ENCODE measurements at regions not wholly inside any gene's neighbourhood (a gene's known extent, or its start where the extent isn't known, plus 50 kb on each side); places are given as distances from the start of the nearest gene placed in this dataset.

DNA sequence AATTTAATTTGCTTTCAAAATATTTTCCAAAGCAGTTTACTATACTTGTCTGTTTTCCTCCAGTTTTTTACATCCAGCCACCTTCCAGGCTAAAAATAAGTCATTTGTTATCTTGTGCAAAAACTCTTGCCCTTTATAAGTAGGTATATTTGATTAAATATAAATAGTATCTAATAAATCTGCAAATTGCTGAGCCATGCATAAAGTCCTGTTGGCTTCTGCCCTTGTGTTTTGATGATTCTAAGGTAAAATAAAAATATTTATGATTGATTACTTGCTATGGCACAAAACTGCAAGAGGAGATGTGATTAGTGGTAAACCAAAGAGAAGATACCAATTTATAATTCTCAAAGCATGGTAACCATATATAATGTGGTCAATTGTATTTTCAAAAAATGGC, 1026.7 kb downstream of the EPHA3 start:
- TF ChIP-seq, protein P1, sequence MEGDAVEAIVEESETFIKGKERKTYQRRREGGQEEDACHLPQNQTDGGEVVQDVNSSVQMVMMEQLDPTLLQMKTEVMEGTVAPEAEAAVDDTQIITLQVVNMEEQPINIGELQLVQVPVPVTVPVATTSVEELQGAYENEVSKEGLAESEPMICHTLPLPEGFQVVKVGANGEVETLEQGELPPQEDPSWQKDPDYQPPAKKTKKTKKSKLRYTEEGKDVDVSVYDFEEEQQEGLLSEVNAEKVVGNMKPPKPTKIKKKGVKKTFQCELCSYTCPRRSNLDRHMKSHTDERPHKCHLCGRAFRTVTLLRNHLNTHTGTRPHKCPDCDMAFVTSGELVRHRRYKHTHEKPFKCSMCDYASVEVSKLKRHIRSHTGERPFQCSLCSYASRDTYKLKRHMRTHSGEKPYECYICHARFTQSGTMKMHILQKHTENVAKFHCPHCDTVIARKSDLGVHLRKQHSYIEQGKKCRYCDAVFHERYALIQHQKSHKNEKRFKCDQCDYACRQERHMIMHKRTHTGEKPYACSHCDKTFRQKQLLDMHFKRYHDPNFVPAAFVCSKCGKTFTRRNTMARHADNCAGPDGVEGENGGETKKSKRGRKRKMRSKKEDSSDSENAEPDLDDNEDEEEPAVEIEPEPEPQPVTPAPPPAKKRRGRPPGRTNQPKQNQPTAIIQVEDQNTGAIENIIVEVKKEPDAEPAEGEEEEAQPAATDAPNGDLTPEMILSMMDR (IDR thresholded peaks at IDR 0.05): no peak
- H3K79me2 ChIP-seq: no peaks in the 10 kb centered on the region
- H3K4me1 ChIP-seq: no peaks in the 10 kb centered on the region
- H3K36me3 ChIP-seq (ENCODE audit: control insufficient read depth, insufficient read depth, low read length): no peaks in the 10 kb centered on the region
- no peaks in the 10 kb centered on the region for H3K9me3 ChIP-seq (ENCODE audit: control insufficient read depth, low read length)
- H3K27ac ChIP-seq: no peak overlapping the region
- H3K4me2 ChIP-seq (ENCODE audit: low read length): no peak overlapping the region
- no peaks in the 10 kb centered on the region for H3K27me3 ChIP-seq (ENCODE audit: control insufficient read depth, insufficient read depth, low read length)
- H3K4me3 ChIP-seq (ENCODE audit: low read depth, low read length): no peak overlapping the region
- no peak overlapping the region for H2AFZ ChIP-seq
- no peak overlapping the region for H3K9ac ChIP-seq

DNA sequence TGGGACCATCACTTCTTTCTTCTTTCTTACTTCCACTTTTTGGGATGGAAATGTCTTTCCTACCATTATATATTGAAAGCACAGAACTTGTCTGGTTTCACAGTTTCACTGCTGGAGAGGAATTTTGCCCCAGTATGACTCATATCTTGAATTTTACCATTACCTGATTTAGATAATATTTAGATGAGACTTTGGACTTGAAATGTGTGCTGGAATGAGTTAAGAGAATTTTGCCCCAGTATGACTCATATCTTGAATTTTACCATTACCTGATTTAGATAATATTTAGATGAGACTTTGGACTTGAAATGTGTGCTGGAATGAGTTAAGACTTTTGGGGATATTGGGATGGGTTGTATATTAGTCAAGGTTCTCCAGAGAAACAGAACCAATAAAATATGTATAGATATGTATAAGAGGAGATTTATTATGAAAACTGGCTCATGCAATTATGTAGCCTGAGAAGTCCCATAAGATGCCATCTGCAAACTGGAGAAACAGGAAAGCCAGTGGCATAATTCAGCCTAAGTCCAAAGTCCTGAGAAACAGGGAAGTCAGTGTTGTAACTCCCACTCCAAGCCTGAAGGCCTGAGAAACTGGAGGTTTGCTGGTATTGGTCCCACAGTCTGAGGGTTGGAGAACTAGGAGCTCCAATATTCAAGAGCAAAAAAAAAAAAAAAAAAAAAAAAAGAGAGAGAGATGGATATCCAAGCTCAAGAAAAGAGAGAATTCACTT, 1029.2 kb downstream of the EPHA3 start:
- H3K9ac ChIP-seq: no peak overlapping the region
- no peaks in the 10 kb centered on the region for H3K36me3 ChIP-seq (ENCODE audit: control insufficient read depth, insufficient read depth, low read length)
- H3K4me2 ChIP-seq (ENCODE audit: low read length): no peak overlapping the region
- TF ChIP-seq, protein P1 (IDR thresholded peaks at IDR 0.05): no peak
- no peaks in the 10 kb centered on the region for H3K79me2 ChIP-seq
- no peaks in the 10 kb centered on the region for H3K4me1 ChIP-seq
- no peaks in the 10 kb centered on the region for H3K9me3 ChIP-seq (ENCODE audit: control insufficient read depth, low read length)
- no peak overlapping the region for H3K4me3 ChIP-seq (ENCODE audit: low read depth, low read length)
- H3K27ac ChIP-seq: no peak overlapping the region
- H2AFZ ChIP-seq: no peak overlapping the region
- H3K27me3 ChIP-seq (ENCODE audit: control insufficient read depth, insufficient read depth, low read length): no peaks in the 10 kb centered on the region

DNA sequence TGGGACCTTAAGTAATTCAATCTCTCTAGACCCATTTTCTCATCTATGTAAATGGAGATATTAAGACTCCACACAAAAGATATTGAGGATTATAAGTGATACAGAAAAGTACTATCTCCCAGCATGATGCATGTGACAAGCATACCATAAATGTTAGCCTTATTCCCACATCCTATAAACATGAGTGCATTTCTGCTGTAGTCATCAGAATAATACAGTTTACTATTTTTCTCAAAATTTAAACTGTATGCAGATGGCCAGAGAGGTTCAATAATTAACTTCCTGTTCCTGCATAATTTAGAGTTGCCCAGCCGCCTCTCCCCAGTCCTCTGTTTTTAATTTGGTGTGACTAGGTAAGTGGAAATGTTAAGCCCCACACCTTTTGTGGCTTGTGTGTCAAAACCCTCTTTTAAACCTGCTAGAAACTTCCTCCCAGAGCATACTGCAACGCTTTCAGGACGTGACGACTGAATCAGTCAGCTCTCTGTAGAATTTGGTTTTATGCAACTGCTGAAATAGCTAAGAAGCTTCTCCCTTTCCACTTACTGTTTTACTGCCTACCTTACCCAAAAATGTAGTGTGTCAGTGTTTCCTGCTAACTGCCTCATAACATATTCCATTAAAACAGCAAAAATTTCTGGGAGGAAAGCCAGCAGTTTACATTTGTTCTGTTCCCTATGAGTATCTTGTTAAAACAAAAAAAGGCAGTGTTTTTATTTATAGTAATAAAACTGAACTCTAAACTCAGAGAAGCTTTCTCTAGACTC, 1037.9 kb downstream of the EPHA3 start:
- Histone ChIP-seq H2AFZ (no peak overlapping the region), H3K36me3 (ENCODE audit: control insufficient read depth, insufficient read depth, low read length) (no peaks in the 10 kb centered on the region), H3K79me2 (no peaks in the 10 kb centered on the region), H3K4me1 (no peaks in the 10 kb centered on the region), H3K27ac (no peak overlapping the region), H3K27me3 (ENCODE audit: control insufficient read depth, insufficient read depth, low read length) (no peaks in the 10 kb centered on the region), H3K9ac (no peak overlapping the region), H3K4me3 (ENCODE audit: low read depth, low read length) (no peak overlapping the region), H3K4me2 (ENCODE audit: low read length) (no peak overlapping the region), H3K9me3 (ENCODE audit: control insufficient read depth, low read length) (no peaks in the 10 kb centered on the region)
- TF ChIP-seq, protein P1 (IDR thresholded peaks at IDR 0.05): no peak

DNA sequence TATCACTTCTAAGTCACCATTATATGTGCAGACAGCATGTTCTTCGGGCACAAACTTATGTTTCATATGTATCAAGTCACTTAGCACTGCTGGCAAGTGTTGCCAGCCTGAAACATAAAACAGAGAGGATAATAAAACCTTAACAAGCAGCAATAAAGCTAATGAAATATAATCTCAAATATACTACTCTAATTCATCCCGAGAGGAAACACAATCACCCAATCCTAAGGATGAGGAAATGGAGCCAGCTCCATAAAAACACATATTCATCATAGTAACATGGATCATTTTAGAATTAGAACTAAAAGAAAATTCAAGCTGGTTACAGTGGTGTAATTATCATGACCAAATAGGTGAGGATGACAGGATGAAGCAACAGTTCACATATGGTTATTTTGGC, 1072.7 kb downstream of the EPHA3 start:
- Histone ChIP-seq H3K9me3 (ENCODE audit: control insufficient read depth, low read length) (no peaks in the 10 kb centered on the region), H3K36me3 (ENCODE audit: control insufficient read depth, insufficient read depth, low read length) (no peaks in the 10 kb centered on the region), H3K27ac (no peak overlapping the region), H3K4me1 (no peaks in the 10 kb centered on the region), H3K79me2 (no peaks in the 10 kb centered on the region), H3K9ac (no peak overlapping the region), H3K4me3 (ENCODE audit: low read depth, low read length) (no peak overlapping the region), H3K4me2 (ENCODE audit: low read length) (no peak overlapping the region), H2AFZ (no peak overlapping the region), H3K27me3 (ENCODE audit: control insufficient read depth, insufficient read depth, low read length) (no peaks in the 10 kb centered on the region)
- TF ChIP-seq, protein P1 (IDR thresholded peaks at IDR 0.05): no peak
